Daoy (cell line): ENCODE measurements at regions not wholly inside any gene's neighbourhood (a gene's known extent, or its start where the extent isn't known, plus 50 kb on each side); places are given as distances from the start of the nearest gene placed in this dataset.

ENCODE experiments used
- DNase-seq: peaks from one replicate; pipeline ENCODE4 v3.0.0-alpha.2; 2015; ENCODE audit warnings: low read depth

- no peak for DNase-seq
Observed at GRCh38 chr2:128980475-128980874, 661.8 kb upstream of the HS6ST1 start.

GRCh38 chr2:128981353-128981752 lies 662.7 kb upstream of the HS6ST1 start:
- DNase-seq = no peak

- no peak for DNase-seq
Observed at GRCh38 chr2:128982001-128982400, 663.3 kb upstream of the HS6ST1 start.

GRCh38 chr2:128982670-128983069 lies 664.0 kb upstream of the HS6ST1 start:
- no peak for DNase-seq

- DNase-seq = no peak
Observed at GRCh38 chr2:128983094-128983493, 664.4 kb upstream of the HS6ST1 start.

- no peak for DNase-seq
Observed at GRCh38 chr2:128984081-128984480, 665.4 kb upstream of the HS6ST1 start.

- no peak for DNase-seq
Observed at GRCh38 chr2:128984855-128985254, 666.2 kb upstream of the HS6ST1 start.

GRCh38 chr2:128986026-128986715 lies 667.5 kb upstream of the HS6ST1 start:
- no peak for DNase-seq

- DNase-seq = no peak
Observed at GRCh38 chr2:128986867-128987268, 668.2 kb upstream of the HS6ST1 start.

- no peak for DNase-seq
Observed at GRCh38 chr2:128988326-128988725, 669.7 kb upstream of the HS6ST1 start.

- no peak for DNase-seq
Observed at GRCh38 chr2:128988967-128989366, 670.3 kb upstream of the HS6ST1 start.

GRCh38 chr2:128995086-128995485 lies 676.4 kb upstream of the HS6ST1 start:
- DNase-seq = no peak

GRCh38 chr2:128996078-128996477 lies 677.4 kb upstream of the HS6ST1 start:
- no peak for DNase-seq

- no peak for DNase-seq
Observed at GRCh38 chr2:128997166-128997866, 678.6 kb upstream of the HS6ST1 start.

- DNase-seq = no peak
Observed at GRCh38 chr2:129001926-129002325, 683.3 kb upstream of the HS6ST1 start.

GRCh38 chr2:129002751-129003150 lies 684.1 kb upstream of the HS6ST1 start:
- DNase-seq = no peak

- DNase-seq = no peak
Observed at GRCh38 chr2:129004485-129004884, 685.8 kb upstream of the HS6ST1 start.

GRCh38 chr2:129004940-129005490 lies 686.3 kb upstream of the HS6ST1 start:
- DNase-seq = no peak

GRCh38 chr2:129006135-129006886 lies 687.6 kb upstream of the HS6ST1 start:
- no peak for DNase-seq

- DNase-seq = no peak
Observed at GRCh38 chr2:129006901-129007300, 688.2 kb upstream of the HS6ST1 start.

- no peak for DNase-seq
Observed at GRCh38 chr2:129008055-129008880, 689.6 kb upstream of the HS6ST1 start.
